ENCODE measurements at regions not wholly inside any gene's neighbourhood (a gene's known extent, or its start where the extent isn't known, plus 50 kb on each side); places are given as distances from the start of the nearest gene placed in this dataset.

- no peak for DNase-seq (ENCODE audit: low read depth in 2 of 2)
- no peak overlapping the region for H3K4me3 ChIP-seq (replicated peaks in 1 of 2; ENCODE audit: low read depth in 2 of 2, low read length in 2 of 2)
- TF ChIP-seq CTCF (IDR thresholded peaks at IDR 0.05; ENCODE audit: low read depth, low read length) = no peak
These were observed 83.8 kb downstream of the MRPL46 start for GRCh38 chr15:88383354-88383753.

GRCh38 chr15:88382482-88382983, 84.7 kb downstream of the MRPL46 start:
- peak in 1 of 2 donors; percentile 15 for DNase-seq (ENCODE audit: low read depth in 2 of 2)
- no peak for TF ChIP-seq CTCF (IDR thresholded peaks at IDR 0.05; ENCODE audit: low read depth, low read length)
- H3K4me3 ChIP-seq (replicated peaks in 1 of 2; ENCODE audit: low read depth in 2 of 2, low read length in 2 of 2) = no peak overlapping the region

GRCh38 chr15:88378188-88378637, 89.0 kb downstream of the MRPL46 start:
- no peak for TF ChIP-seq CTCF (IDR thresholded peaks at IDR 0.05; ENCODE audit: low read depth, low read length)

GRCh38 chr15:88377509-88377908, 89.7 kb downstream of the MRPL46 start:
- no peak for TF ChIP-seq CTCF (IDR thresholded peaks at IDR 0.05; ENCODE audit: low read depth, low read length)
- no peak overlapping the region for H3K4me3 ChIP-seq (replicated peaks in 1 of 2; ENCODE audit: low read depth in 2 of 2, low read length in 2 of 2)
- no peak for DNase-seq (ENCODE audit: low read depth in 2 of 2)

More at GRCh38 chr15:88378188-88378637, 89.0 kb downstream of the MRPL46 start:
- no peak for DNase-seq (ENCODE audit: low read depth in 2 of 2)
- no peak overlapping the region for H3K4me3 ChIP-seq (replicated peaks in 1 of 2; ENCODE audit: low read depth in 2 of 2, low read length in 2 of 2)

- DNase-seq (ENCODE audit: low read depth in 2 of 2) = peak; percentile 15 to 39
- H3K4me3 ChIP-seq (replicated peaks in 1 of 2; ENCODE audit: low read depth in 2 of 2, low read length in 2 of 2) = no peak overlapping the region
- TF ChIP-seq CTCF (IDR thresholded peaks at IDR 0.05; ENCODE audit: low read depth, low read length) = no peak
These were observed 90.5 kb downstream of the MRPL46 start for GRCh38 chr15:88376574-88377174.

- DNase-seq (ENCODE audit: low read depth in 2 of 2) = peak; percentile 38 to 51
- H3K4me3 ChIP-seq (replicated peaks in 1 of 2; ENCODE audit: low read depth in 2 of 2, low read length in 2 of 2) = no peak overlapping the region
- no peak for TF ChIP-seq CTCF (IDR thresholded peaks at IDR 0.05; ENCODE audit: low read depth, low read length)
These were observed 91.8 kb downstream of the MRPL46 start for GRCh38 chr15:88375234-88375927.

Measured in cardiac fibroblast (primary cell).